RWPE2 (cell line): ENCODE measurements at regions not wholly inside any gene's neighbourhood (a gene's known extent, or its start where the extent isn't known, plus 50 kb on each side); places are given as distances from the start of the nearest gene placed in this dataset.

Experiments used
- ATAC-seq: fragments of 200-7000 bp; cut with Tn5 transposase; 3 replicates; pipeline ENCODE4 v1.9.1; 2021; ENCODE audit warnings: low read depth
- DNase-seq: peaks from one replicate; pipeline ENCODE4 v3.0.0-alpha.2; 2020; ENCODE audit warnings: low spot score
- H3K27ac ChIP-seq: fragments of 450-650 bp; 2 replicates; pipeline ENCODE4 v1.5.1; 2017; ENCODE audit warnings: mild to moderate bottlenecking; ENCODE audit not compliant: poor library complexity, severe bottlenecking
- H3K27me3 ChIP-seq: fragments of 250-450 bp; sonication (Bioruptor Pico); 2 replicates; pipeline ENCODE4 v1.5.1; 2021; ENCODE audit warnings: mild to moderate bottlenecking, moderate library complexity; ENCODE audit not compliant: insufficient read depth, poor library complexity, severe bottlenecking
- H3K36me3 ChIP-seq: fragments of 250-450 bp; sonication (Bioruptor Pico); 2 replicates; pipeline ENCODE4 v1.5.1; 2020; ENCODE audit warnings: low read depth, mild to moderate bottlenecking, moderate library complexity
- H3K4me1 ChIP-seq: fragments of 250-450 bp; sonication (Bioruptor Pico); 2 replicates; pipeline ENCODE4 v1.5.1; 2021; ENCODE audit warnings: mild to moderate bottlenecking, moderate library complexity; ENCODE audit not compliant: insufficient read depth, poor library complexity, severe bottlenecking
- H3K4me3 ChIP-seq: fragments of 250-450 bp; sonication (Bioruptor Pico); 2 replicates; pipeline ENCODE4 v1.5.1; 2021; ENCODE audit warnings: mild to moderate bottlenecking, moderate library complexity; ENCODE audit not compliant: severe bottlenecking
- H3K9me3 ChIP-seq: fragments of 250-450 bp; sonication (Bioruptor Pico); 2 replicates; pipeline ENCODE4 v1.5.1; 2021; ENCODE audit warnings: mild to moderate bottlenecking, moderate library complexity; ENCODE audit not compliant: severe bottlenecking
- CTCF ChIP-seq: fragments of 450-650 bp; IDR thresholded peaks from one replicate; pipeline ENCODE4 v1.5.1; 2017; ENCODE audit warnings: mild to moderate bottlenecking, moderate library complexity; ENCODE audit not compliant: poor library complexity, severe bottlenecking

- H3K36me3 ChIP-seq: no peaks in the 10 kb centered on the region
- H3K4me1 ChIP-seq: no peaks in the 10 kb centered on the region
Measured at GRCh38 chr5:117182104-117182503, 607.5 kb upstream of the SEMA6A start.

GRCh38 chr5:117177302-117177701 lies 602.7 kb upstream of the SEMA6A start:
- no peak for TF ChIP-seq CTCF
- DNase-seq: no peak
- no peaks in the 10 kb centered on the region for H3K36me3 ChIP-seq
- no peak for ATAC-seq
- no peak overlapping the region for H3K4me3 ChIP-seq
- H3K9me3 ChIP-seq: no peaks in the 10 kb centered on the region
- no peak overlapping the region for H3K27ac ChIP-seq
- no peaks in the 10 kb centered on the region for H3K4me1 ChIP-seq
- H3K27me3 ChIP-seq: peaks cover 4% of the 10 kb centered on the region

More at GRCh38 chr5:117182104-117182503, 607.5 kb upstream of the SEMA6A start:
- Histone ChIP-seq H3K9me3 (no peaks in the 10 kb centered on the region), H3K27ac (no peak overlapping the region), H3K4me3 (no peak overlapping the region), H3K27me3 (no peaks in the 10 kb centered on the region)
- ATAC-seq (no peak), DNase-seq (no peak)
- no peak for TF ChIP-seq CTCF

GRCh38 chr5:117165068-117165467 lies 590.4 kb upstream of the SEMA6A start:
- H3K27ac ChIP-seq: no peak overlapping the region
- H3K27me3 ChIP-seq: peaks cover 4% of the 10 kb centered on the region
- ATAC-seq: no peak
- H3K4me1 ChIP-seq: no peaks in the 10 kb centered on the region
- no peaks in the 10 kb centered on the region for H3K9me3 ChIP-seq
- no peaks in the 10 kb centered on the region for H3K36me3 ChIP-seq
- no peak overlapping the region for H3K4me3 ChIP-seq
- no peak for DNase-seq
- TF ChIP-seq CTCF: no peak

- no peak for ATAC-seq
- H3K36me3 ChIP-seq: no peaks in the 10 kb centered on the region
- H3K9me3 ChIP-seq: no peaks in the 10 kb centered on the region
- H3K27ac ChIP-seq: no peak overlapping the region
- TF ChIP-seq CTCF: no peak
- H3K4me3 ChIP-seq: no peak overlapping the region
- H3K4me1 ChIP-seq: no peaks in the 10 kb centered on the region
- no peak for DNase-seq
- H3K27me3 ChIP-seq: peaks cover 4% of the 10 kb centered on the region
Measured at GRCh38 chr5:117161718-117162335, 587.2 kb upstream of the SEMA6A start.

GRCh38 chr5:117160391-117160790 lies 585.8 kb upstream of the SEMA6A start:
- H3K9me3 ChIP-seq: no peaks in the 10 kb centered on the region
- DNase-seq: no peak
- TF ChIP-seq CTCF: no peak

More at GRCh38 chr5:117160391-117160790, 585.8 kb upstream of the SEMA6A start:
- H3K4me1 ChIP-seq: no peaks in the 10 kb centered on the region
- no peak overlapping the region for H3K4me3 ChIP-seq
- H3K27ac ChIP-seq: no peak overlapping the region
- no peak for ATAC-seq
- H3K36me3 ChIP-seq: no peaks in the 10 kb centered on the region
- peaks cover 4% of the 10 kb centered on the region for H3K27me3 ChIP-seq
